ENCODE measurements at regions not wholly inside any gene's neighbourhood (a gene's known extent, or its start where the extent isn't known, plus 50 kb on each side); places are given as distances from the start of the nearest gene placed in this dataset.

- no peak for DNase-seq (ENCODE audit: low read depth, low spot score)
These were observed 222.1 kb downstream of the SOX9 start for GRCh38 chr17:72342627-72343527.

DNA sequence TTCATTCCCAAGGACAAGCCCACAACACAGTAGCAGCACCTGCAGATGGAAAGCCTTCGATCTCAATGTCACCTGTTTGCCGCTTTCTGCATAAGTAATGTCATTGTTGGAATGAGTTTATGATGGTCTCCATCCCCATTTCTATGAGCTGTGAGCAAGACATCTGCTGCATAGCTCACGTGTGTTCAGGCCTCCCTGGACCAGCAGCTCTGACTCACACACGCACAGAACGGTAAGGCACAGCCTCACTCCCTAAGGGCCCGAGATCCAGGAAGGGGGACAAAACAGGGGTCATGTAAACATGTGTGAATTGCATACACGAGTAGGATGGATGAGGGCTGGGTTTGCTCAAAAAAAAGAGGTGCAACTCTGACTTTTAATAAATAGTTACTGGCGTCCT lies 223.1 kb downstream of the SOX9 start:
- DNase-seq (ENCODE audit: low read depth, low spot score), result no peak

GRCh38 chr17:72344613-72345012 lies 223.8 kb downstream of the SOX9 start:
- no peak for DNase-seq (ENCODE audit: low read depth, low spot score)

DNA sequence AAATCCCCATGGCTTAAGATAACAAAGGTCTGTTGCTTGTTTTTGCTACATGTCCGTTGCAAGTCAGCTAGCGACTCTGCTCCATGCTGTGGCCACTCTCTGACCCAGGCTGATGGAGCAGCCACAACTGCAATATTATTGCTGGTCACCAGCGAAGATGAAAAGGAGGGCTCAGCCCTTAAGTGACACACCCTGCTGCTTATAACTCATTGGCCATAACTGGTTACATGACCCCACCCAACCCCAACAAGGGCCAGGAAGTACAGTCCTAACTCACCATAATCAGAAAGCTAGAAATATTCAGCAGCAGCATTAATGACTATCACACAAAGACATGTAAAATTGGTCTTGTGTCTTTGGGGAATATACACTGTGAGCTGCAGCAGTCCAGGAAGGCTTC lies 224.3 kb downstream of the SOX9 start:
- no peak for DNase-seq (ENCODE audit: low read depth, low spot score)

- DNase-seq (ENCODE audit: low read depth, low spot score), result no peak
These were observed 224.7 kb downstream of the SOX9 start for GRCh38 chr17:72345536-72345935.

DNA sequence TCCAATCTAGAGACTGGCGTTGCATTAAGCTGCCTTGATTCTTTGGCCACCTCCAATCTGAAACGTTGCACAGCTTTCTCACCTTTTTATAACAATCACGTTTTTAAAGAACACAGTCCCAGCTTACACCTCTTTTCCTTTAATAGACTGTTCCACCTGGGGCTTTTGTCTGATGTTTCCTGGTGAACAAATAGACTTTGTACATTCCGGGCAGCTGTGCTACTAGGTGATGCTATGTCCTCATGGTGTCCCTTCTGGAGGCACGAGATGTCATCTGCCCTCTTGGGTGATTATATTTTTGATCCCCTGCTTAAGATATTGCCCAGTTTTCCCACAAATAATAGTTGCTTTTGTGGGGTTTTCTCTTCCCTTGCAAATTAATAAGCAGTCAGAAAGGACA lies 225.5 kb downstream of the SOX9 start:
- no peak for DNase-seq (ENCODE audit: low read depth, low spot score)

GRCh38 chr17:72349011-72349410 lies 228.2 kb downstream of the SOX9 start:
- DNase-seq (ENCODE audit: low read depth, low spot score), result no peak

DNA sequence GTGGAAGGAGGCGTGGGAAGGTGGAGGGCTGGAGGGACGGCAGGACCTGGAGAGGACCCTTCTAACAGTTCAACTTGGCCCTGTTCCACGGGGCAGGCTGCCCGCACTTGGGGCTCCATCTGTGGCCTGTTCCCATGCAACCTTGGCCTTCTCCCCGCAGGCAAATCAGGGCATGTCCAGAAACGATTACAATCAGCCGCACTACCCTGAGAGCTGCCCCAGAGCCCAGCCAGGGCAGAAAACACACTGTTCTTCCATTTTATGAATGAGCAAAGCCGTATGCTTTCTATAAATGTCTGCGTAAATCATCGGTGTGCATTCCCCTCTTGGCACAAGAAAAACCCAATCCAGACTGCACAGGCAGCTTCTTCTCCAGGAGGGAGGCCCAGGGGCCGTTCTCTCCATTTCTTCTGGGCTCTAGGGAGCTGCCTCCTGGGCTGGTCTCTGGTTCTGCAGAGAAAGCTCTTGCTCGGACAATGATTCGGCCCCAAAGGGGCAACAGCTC lies 228.7 kb downstream of the SOX9 start:
- no peak for DNase-seq (ENCODE audit: low read depth, low spot score)

DNA sequence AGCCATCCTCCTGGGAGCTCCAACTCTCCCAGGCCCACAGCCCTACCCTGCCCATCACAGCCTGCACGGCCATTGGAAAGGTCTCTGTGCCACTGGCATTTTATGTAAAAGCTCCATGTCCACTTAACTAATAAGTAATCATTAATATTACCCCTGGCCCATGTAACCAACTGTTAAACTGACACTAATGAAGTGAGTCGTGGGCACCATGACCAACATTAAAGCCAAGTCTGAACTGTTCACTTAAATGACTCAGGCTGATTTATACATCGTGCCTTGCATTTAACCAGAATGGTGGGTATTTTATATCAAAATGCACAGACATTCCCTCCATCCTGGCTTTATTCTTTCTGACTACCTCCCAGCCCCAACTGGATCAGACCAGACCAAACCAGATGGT lies 229.3 kb downstream of the SOX9 start:
- DNase-seq (ENCODE audit: low read depth, low spot score), result no peak

DNA sequence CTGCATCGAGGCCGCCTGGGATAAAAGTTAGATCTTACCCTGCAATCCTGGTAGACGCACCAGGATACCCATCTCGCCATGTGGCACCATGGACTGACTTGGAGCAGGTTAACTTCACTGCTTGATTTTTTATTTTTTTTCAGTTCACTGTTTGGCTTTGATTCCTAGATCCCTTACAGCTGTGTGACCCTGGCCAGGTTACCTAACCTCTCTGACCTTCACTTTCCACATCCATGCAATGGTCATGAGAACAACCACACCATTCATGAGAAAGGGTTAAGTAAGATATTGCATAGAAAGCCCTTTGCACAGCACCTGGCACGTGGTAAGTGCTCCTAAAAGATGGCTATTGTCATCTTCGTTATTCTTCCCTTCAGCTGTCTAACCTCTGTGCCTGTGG lies 230.5 kb downstream of the SOX9 start:
- no peak for DNase-seq (ENCODE audit: low read depth, low spot score)

GRCh38 chr17:72351884-72352346 lies 231.1 kb downstream of the SOX9 start:
- DNase-seq (ENCODE audit: low read depth, low spot score), result no peak

- DNase-seq (ENCODE audit: low read depth, low spot score), result no peak
These were observed 232.7 kb downstream of the SOX9 start for GRCh38 chr17:72353502-72353901.

DNA sequence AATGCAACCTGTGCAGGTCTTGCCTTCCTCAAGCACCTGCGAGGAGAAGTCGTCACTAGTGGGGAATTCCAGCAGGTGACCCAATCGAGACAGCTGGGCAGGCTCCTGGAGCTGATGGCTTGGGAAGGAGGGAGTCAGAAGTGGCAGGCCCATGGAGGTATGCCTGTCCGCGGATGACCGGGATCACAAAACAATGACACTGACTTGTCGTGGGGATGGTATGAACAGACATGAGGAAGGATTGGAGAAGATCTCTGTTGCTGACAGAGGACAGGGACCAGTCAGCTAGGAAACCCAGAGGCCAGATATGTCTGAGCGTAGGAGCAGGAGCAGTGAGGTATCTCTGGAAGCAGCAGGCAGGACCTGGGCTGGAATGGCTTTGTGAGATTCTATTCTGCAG lies 233.3 kb downstream of the SOX9 start:
- no peak for DNase-seq (ENCODE audit: low read depth, low spot score)

- no peak for DNase-seq (ENCODE audit: low read depth, low spot score)
These were observed 237.0 kb downstream of the SOX9 start for GRCh38 chr17:72357764-72358365.

DNA sequence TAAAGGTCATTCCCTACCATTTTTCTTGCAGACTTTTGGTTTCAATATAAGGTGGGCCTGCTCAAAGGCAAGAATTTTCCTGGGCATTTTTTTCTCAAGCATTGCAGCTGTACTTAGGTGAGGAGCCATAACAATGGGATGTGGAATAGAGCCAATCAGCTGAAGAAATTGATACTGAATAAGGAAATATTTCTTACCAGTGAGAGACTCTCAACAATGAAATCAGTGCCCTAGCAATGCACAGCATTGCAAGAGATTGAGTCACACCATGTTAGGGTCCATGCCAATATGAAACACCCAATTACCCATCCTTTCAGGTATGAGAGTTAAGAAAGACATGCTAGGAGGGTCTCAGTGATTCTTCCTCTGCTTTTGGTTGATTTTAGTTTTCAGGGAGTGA lies 237.6 kb downstream of the SOX9 start:
- DNase-seq (ENCODE audit: low read depth, low spot score), result no peak

- no peak for DNase-seq (ENCODE audit: low read depth, low spot score)
These were observed 238.5 kb downstream of the SOX9 start for GRCh38 chr17:72359274-72359673.

GRCh38 chr17:72359811-72360210 lies 239.0 kb downstream of the SOX9 start:
- DNase-seq (ENCODE audit: low read depth, low spot score), result no peak

GRCh38 chr17:72360386-72360940 lies 239.6 kb downstream of the SOX9 start:
- DNase-seq (ENCODE audit: low read depth, low spot score), result no peak

GRCh38 chr17:72361892-72362291 lies 241.1 kb downstream of the SOX9 start:
- DNase-seq (ENCODE audit: low read depth, low spot score), result no peak

DNA sequence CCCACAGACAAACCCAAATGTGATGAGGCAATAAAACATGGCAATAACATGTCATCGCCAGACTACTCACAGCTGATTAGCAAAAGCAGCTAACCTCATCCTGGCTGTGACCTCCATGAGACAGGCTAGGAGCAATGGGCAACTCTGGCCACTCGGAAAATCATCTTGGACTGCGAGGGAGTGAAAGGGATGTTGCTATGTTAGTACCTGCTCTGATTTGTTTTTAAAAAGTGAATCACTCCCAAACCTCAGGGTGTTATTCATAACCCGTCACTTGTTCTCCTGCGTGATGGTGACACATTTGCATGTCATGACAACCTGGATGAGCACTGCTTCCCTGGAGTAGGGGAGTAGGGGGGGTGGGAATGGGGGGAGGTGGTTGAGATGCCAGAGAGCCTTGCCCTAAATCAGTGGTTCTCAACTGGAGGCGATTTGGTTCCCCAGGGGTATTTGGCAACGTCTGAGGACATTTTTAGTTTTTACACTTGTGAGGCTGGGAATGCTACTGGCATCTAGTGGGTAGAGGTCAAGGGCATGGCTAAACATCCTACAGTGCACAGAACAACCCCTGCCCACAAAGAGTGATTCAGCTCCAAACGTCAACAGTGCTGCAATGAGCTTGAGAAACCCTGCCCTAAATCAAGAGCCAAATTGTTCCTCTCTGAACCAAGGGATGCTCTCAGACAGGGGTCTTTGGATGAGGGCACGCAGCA lies 241.7 kb downstream of the SOX9 start:
- peak; percentile 75 for DNase-seq (ENCODE audit: low read depth, low spot score)

DNA sequence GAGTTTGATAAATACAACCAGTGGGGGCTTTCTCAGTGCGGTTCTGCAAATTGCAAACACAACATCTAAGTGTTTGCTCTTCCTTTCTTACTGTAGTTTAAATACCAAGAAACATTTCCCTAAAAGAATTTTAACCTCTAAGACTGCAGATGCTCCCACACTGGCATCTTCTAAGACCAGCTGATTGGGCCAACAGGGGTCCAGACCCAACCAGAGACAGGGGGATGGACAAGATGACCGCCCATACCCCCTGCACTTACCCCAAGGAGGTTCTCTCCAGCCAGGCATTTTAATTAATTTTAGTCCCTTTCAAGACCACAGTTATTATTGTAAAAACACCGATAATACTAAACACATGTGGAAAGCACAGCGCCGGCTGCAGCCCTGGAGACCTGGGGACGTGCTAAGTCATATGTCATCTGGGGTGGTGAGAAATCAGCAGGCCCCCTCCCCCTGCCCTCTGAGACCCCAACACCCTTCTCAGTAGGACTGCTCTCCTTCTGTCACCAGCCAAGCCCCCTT lies 242.3 kb downstream of the SOX9 start:
- no peak for DNase-seq (ENCODE audit: low read depth, low spot score)
